ENCODE measurements at regions not wholly inside any gene's neighbourhood (a gene's known extent, or its start where the extent isn't known, plus 50 kb on each side); places are given as distances from the start of the nearest gene placed in this dataset.

DNA sequence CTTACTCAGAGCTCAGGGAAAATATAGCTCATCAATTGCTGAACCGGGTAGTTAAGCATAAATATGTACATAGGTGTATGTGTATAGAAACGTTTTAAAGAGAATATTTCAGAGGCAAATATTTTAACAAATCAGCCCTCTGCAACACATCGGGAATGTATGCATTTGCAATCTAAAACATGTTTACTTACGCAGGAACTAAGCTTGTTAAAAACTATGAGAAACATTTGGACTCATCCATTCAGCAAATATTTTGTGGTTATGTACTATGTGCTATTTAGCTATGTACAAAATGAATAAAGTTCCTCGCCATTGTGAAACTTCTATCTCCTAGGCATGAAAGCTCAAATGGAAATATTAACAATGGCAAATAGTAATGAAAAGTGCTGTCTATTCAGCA lies 469.9 kb downstream of the ARHGEF28 start:
- H3K27me3 Mint-ChIP-seq (ENCODE audit: insufficient read depth) = peaks cover 1% of the 10 kb centered on the region; the same call in 1 of the 2 replicates
- H3K36me3 Mint-ChIP-seq (ENCODE audit: low read depth) = no peaks in the 10 kb centered on the region; the same call in 1 of the 2 replicates
- H3K27ac Mint-ChIP-seq = peak overlapping the region; percentile 12; the same call in 1 of the 2 replicates
- H3K4me1 Mint-ChIP-seq (ENCODE audit: low read depth) = peaks cover 31% of the 10 kb centered on the region
- H3K4me3 Mint-ChIP-seq = no peak overlapping the region
- peak; percentile 70 for DNase-seq
- peaks cover 8% of the 10 kb centered on the region for H3K9me3 Mint-ChIP-seq
- TF ChIP-seq, protein P1, sequence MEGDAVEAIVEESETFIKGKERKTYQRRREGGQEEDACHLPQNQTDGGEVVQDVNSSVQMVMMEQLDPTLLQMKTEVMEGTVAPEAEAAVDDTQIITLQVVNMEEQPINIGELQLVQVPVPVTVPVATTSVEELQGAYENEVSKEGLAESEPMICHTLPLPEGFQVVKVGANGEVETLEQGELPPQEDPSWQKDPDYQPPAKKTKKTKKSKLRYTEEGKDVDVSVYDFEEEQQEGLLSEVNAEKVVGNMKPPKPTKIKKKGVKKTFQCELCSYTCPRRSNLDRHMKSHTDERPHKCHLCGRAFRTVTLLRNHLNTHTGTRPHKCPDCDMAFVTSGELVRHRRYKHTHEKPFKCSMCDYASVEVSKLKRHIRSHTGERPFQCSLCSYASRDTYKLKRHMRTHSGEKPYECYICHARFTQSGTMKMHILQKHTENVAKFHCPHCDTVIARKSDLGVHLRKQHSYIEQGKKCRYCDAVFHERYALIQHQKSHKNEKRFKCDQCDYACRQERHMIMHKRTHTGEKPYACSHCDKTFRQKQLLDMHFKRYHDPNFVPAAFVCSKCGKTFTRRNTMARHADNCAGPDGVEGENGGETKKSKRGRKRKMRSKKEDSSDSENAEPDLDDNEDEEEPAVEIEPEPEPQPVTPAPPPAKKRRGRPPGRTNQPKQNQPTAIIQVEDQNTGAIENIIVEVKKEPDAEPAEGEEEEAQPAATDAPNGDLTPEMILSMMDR (IDR thresholded peaks at IDR 0.05) = no peak

DNA sequence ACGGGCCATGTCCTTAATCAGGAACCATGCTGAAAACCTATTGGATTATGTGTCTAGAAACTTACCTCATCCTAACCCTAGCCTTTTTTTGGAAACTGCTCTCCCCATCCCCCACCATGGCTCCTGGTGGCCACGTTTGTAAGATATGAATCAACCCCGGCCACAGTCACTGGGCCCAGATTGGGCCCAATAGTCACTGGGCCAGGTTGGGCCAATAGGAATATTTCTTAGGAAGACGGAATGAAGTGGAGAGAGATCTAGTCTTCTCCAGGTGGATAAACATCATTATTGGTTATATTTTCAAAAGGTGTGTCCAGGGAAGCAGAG lies 468.7 kb downstream of the ARHGEF28 start:
- peaks cover 31% of the 10 kb centered on the region for H3K4me1 Mint-ChIP-seq (ENCODE audit: low read depth)
- peaks cover 6% of the 10 kb centered on the region for H3K9me3 Mint-ChIP-seq
- H3K36me3 Mint-ChIP-seq (ENCODE audit: low read depth) = no peaks in the 10 kb centered on the region; the same call in 1 of the 2 replicates
- H3K27ac Mint-ChIP-seq = no peak overlapping the region
- TF ChIP-seq, protein P1 (IDR thresholded peaks at IDR 0.05) = no peak
- H3K4me3 Mint-ChIP-seq = no peak overlapping the region
- no peak for DNase-seq
- H3K27me3 Mint-ChIP-seq (ENCODE audit: insufficient read depth) = peaks cover 6% of the 10 kb centered on the region

DNA sequence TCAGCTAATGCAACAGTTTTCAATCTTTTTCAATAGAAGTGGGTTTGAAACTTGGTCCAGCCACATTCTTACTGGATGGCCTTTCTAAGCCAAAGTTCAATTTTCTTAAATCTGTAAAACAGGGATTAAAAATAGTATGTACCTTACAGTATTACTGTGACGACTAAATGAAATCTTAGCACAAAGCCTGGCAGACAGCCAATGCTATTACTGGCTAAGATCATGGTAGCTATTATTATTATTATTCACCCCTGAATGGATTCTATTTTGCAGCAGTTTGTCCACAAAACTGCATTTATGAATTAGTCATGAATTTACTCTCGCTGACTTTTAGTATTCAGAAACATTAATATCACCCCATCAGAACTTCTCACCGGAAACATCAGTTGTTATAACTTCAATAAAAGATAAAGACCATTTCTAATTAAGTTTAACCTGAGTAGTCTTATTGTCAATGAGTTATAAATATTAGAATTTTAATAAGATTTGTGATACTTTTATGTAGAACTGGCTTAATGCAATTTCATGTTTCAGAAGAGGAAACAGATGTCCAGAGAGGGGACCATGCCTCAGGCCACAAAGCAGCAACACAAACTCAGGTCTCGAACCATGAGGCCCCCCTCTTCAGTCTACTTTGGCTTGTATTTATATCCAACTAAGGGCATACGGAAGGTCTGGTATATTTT lies 468.2 kb downstream of the ARHGEF28 start:
- Mint-ChIP-seq H3K9me3 (peaks cover under 1% of the 10 kb centered on the region), H3K4me3 (no peak overlapping the region), H3K36me3 (ENCODE audit: low read depth) (no peaks in the 10 kb centered on the region; the same call in 1 of the 2 replicates), H3K27ac (no peak overlapping the region), H3K27me3 (ENCODE audit: insufficient read depth) (peaks cover 10% of the 10 kb centered on the region), H3K4me1 (ENCODE audit: low read depth) (peaks cover 31% of the 10 kb centered on the region)
- TF ChIP-seq, protein P1 (IDR thresholded peaks at IDR 0.05) = no peak
- no peak for DNase-seq

DNA sequence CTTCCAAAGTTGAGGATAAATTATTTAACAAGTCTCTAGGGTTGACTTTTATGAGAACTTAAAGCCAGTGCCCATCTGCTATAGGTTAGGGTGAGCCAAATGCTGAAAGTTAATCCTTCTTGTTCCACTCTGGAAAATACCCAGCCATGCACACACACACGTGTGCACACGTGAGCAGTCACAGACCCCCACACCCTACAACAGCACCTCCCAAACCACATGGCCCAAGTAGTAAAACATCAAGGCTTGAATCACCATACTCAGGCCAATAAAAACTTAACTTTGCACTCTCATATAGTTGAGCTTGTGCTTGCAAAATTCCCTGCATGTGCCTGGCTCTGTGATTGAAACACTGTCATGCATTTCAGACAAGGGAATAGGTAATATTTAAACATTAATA lies 467.6 kb downstream of the ARHGEF28 start:
- no peak overlapping the region for H3K4me3 Mint-ChIP-seq
- DNase-seq = no peak
- H3K9me3 Mint-ChIP-seq = no peaks in the 10 kb centered on the region
- peaks cover 31% of the 10 kb centered on the region for H3K4me1 Mint-ChIP-seq (ENCODE audit: low read depth)
- TF ChIP-seq, protein P1 (IDR thresholded peaks at IDR 0.05) = no peak
- H3K27me3 Mint-ChIP-seq (ENCODE audit: insufficient read depth) = peaks cover 16% of the 10 kb centered on the region
- no peaks in the 10 kb centered on the region; the same call in 1 of the 2 replicates for H3K36me3 Mint-ChIP-seq (ENCODE audit: low read depth)
- no peak overlapping the region for H3K27ac Mint-ChIP-seq

DNA sequence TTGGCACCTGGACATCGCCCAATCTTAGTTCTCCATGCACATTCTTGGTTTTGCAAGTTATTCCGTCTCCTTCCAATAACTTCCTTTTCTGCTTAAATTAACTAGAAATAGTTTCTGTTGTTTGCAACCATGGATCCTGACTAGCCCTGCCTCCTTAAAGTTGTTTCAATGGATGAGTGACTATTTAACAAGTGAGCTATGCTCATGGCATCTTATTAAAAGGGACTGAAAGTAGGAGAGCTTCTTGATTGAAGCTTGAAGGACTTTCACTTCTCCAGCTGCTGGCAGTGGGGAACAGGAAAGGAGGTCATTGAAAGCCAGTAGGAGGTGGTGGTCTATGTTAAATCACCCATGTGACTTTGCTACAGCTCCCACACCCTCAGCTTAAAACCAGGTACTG lies 466.8 kb downstream of the ARHGEF28 start:
- Mint-ChIP-seq H3K36me3 (ENCODE audit: low read depth) (no peaks in the 10 kb centered on the region), H3K9me3 (no peaks in the 10 kb centered on the region), H3K27ac (no peak overlapping the region), H3K27me3 (ENCODE audit: insufficient read depth) (peaks cover 16% of the 10 kb centered on the region), H3K4me1 (ENCODE audit: low read depth) (peaks cover 31% of the 10 kb centered on the region), H3K4me3 (no peak overlapping the region)
- TF ChIP-seq, protein P1 (IDR thresholded peaks at IDR 0.05) = no peak
- DNase-seq = no peak
